Activated CD4-positive, alpha-beta T cell treated with anti-CD3 and anti-CD28 coated beads, Interleukin-2, amount 10 ng/mL, durations not matched to agents 24 days and 14 days (primary cell): ENCODE measurements at regions not wholly inside any gene's neighbourhood (a gene's known extent, or its start where the extent isn't known, plus 50 kb on each side); places are given as distances from the start of the nearest gene placed in this dataset.

Source experiments
- DNase-seq: peaks from one replicate; pipeline ENCODE4 v3.0.0; 2022
- H3K27ac Mint-ChIP-seq: one replicate; pipeline ENCODE4 v1.8.0; 2022; ENCODE audit warnings: mild to moderate bottlenecking, mixed read lengths
- H3K27me3 Mint-ChIP-seq: one replicate; pipeline ENCODE4 v1.8.0; 2022; ENCODE audit warnings: mixed read lengths
- H3K36me3 Mint-ChIP-seq: one replicate; pipeline ENCODE4 v1.8.0; 2022; ENCODE audit warnings: low read depth, mild to moderate bottlenecking, mixed read lengths
- H3K4me1 Mint-ChIP-seq: one replicate; pipeline ENCODE4 v1.8.0; 2021; ENCODE audit warnings: mixed read lengths
- H3K4me3 Mint-ChIP-seq: one replicate; pipeline ENCODE4 v1.8.0; 2022; ENCODE audit warnings: mild to moderate bottlenecking, moderate library complexity, mixed read lengths
- H3K9me3 Mint-ChIP-seq: one replicate; pipeline ENCODE4 v1.8.0; 2021; ENCODE audit warnings: mixed read lengths
- intact Hi-C: fragments of 100-400 bp; cut with micrococcal nuclease; formaldehyde crosslinking; loops from one replicate; pipeline ENCODE4 v1.15.1; 2023

DNA sequence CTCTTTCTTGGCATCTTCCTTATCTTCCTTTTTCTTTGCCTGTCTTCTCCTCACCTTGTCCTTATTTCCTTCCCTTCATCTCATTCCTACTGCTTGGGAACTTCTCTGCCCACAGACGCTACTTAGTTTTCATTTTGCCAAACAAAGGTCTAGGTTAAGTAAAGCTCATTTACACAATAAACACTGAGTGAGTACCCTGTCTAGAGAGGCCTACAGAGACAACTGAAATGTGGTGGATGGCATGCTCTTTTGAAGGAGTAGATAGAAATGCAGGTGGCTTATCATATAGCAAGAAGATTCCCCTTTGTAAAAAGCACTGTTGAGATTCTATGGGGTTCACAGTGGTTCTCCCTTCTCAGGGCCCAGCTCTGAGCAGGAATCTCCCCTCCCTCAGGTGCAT lies 319.0 kb downstream of the CNTN3 start:
- H3K27me3 Mint-ChIP-seq = no peaks in the 10 kb centered on the region
- H3K27ac Mint-ChIP-seq = no peak overlapping the region
- DNase-seq = no peak
- H3K4me1 Mint-ChIP-seq = no peaks in the 10 kb centered on the region
- H3K36me3 Mint-ChIP-seq = no peaks in the 10 kb centered on the region
- peaks cover 6% of the 10 kb centered on the region for H3K9me3 Mint-ChIP-seq
- intact Hi-C loops = no loop called here
- H3K4me3 Mint-ChIP-seq = no peak overlapping the region

DNA sequence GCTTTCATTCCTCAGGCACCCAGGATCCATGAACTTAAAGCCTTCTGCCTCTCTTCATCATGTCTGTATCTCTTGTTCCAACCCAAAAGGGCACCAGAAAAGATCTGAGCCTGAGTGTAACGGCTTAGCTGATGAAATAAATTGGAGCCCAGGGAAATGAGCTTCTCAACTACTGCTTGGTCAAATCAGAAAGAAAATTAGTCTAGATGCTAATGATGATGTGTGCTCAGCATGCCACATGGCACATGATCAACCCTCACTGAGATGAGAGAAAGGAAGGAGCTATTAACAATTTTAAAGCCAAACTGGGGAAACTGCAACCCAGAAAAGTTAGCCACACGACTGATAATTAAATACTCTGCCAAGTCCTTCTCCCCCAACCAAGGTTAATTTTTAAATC lies 325.7 kb downstream of the CNTN3 start:
- no peaks in the 10 kb centered on the region for H3K27me3 Mint-ChIP-seq

GRCh38 chr3:74287557-74287956 lies 326.9 kb downstream of the CNTN3 start:
- DNase-seq = no peak
- Mint-ChIP-seq H3K4me1 (no peaks in the 10 kb centered on the region), H3K27ac (no peak overlapping the region), H3K9me3 (no peaks in the 10 kb centered on the region), H3K27me3 (no peaks in the 10 kb centered on the region), H3K36me3 (no peaks in the 10 kb centered on the region), H3K4me3 (no peak overlapping the region)
- intact Hi-C loops = no loop called here

More for the DNA sequence above, 325.7 kb downstream of the CNTN3 start:
- H3K36me3 Mint-ChIP-seq = no peaks in the 10 kb centered on the region
- DNase-seq = no peak
- no peaks in the 10 kb centered on the region for H3K4me1 Mint-ChIP-seq
- H3K9me3 Mint-ChIP-seq = no peaks in the 10 kb centered on the region
- H3K4me3 Mint-ChIP-seq = no peak overlapping the region
- no peak overlapping the region for H3K27ac Mint-ChIP-seq
- intact Hi-C loops = no loop called here

- no peak overlapping the region for H3K4me3 Mint-ChIP-seq
- no peaks in the 10 kb centered on the region for H3K36me3 Mint-ChIP-seq
- no peak overlapping the region for H3K27ac Mint-ChIP-seq
- intact Hi-C loops = no loop called here
- DNase-seq = no peak
- H3K9me3 Mint-ChIP-seq = no peaks in the 10 kb centered on the region
- no peaks in the 10 kb centered on the region for H3K27me3 Mint-ChIP-seq
- no peaks in the 10 kb centered on the region for H3K4me1 Mint-ChIP-seq
Observed at GRCh38 chr3:74282202-74282601, 332.3 kb downstream of the CNTN3 start.

GRCh38 chr3:74281705-74282104 lies 332.8 kb downstream of the CNTN3 start:
- Mint-ChIP-seq H3K27me3 (no peaks in the 10 kb centered on the region), H3K27ac (no peak overlapping the region), H3K36me3 (no peaks in the 10 kb centered on the region), H3K4me3 (no peak overlapping the region), H3K9me3 (no peaks in the 10 kb centered on the region), H3K4me1 (no peaks in the 10 kb centered on the region)
- DNase-seq = no peak
- intact Hi-C loops = no loop called here

DNA sequence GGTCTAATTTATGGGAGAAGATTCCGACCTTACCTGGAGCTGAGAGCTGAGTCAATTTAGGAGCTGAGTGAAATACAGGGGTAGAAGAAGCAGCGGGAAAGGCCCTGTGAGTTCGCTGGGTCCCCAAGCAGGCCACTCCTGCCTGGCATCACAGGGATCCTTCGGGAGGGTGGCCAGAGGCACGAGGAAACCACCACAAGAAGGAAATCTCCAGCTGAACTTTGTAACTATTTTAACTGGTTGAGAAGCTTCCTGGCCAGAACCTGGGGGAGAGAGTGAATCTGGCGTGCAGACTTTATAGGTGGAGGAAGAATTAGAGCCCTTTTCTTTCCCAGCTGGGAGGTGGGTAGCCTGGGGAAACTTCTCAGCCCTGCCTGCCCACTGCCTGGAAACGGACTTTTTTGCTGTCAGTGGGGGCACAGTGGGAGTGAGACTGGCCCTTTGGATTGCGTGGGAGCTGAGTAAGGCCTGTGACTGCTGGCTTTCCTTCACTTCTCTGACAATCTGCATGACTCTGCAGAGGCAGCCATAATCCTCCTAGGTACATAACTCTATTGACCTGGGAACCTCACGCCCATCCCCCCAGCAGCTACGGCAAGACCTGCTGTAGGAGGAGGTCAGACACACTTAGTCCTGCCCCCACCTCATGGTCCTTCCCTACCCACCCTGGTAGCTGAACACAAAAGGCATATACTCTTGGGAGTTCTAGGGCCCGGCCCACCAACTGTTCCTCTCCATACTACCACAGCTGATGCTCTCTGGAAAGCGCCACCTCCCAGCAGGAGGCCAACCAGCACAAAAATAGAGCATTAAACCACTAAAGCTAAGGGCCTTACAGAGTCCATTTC lies 340.7 kb downstream of the CNTN3 start:
- H3K4me3 Mint-ChIP-seq = no peak overlapping the region
- no peaks in the 10 kb centered on the region for H3K9me3 Mint-ChIP-seq
- H3K4me1 Mint-ChIP-seq = no peaks in the 10 kb centered on the region
- intact Hi-C loops = no loop called here
- no peaks in the 10 kb centered on the region for H3K36me3 Mint-ChIP-seq
- no peak overlapping the region for H3K27ac Mint-ChIP-seq
- no peaks in the 10 kb centered on the region for H3K27me3 Mint-ChIP-seq
- DNase-seq = no peak

DNA sequence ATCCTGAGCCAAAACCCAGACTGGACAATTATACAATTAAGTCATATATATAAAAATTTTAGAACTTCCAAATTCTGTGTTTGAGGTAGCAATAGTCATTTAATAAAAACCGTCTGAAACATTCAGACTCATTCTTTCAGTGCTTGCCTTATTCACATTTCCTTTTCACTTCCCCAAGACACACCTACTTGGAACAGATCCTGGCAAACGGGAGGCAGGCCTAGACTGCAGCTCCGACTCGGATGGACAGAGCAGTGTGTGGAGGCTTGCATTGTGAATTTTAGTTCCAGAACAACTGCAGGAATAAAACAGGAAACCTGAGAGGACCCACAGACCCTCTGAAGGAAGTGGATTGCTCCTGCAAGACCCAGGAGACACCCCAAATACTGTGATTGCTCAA lies 341.4 kb downstream of the CNTN3 start:
- no peak overlapping the region for H3K4me3 Mint-ChIP-seq
- no peaks in the 10 kb centered on the region for H3K36me3 Mint-ChIP-seq
- intact Hi-C loops = no loop called here
- no peaks in the 10 kb centered on the region for H3K4me1 Mint-ChIP-seq
- H3K27ac Mint-ChIP-seq = no peak overlapping the region
- DNase-seq = no peak
- no peaks in the 10 kb centered on the region for H3K9me3 Mint-ChIP-seq
- H3K27me3 Mint-ChIP-seq = no peaks in the 10 kb centered on the region

- DNase-seq = no peak
- Mint-ChIP-seq H3K9me3 (no peaks in the 10 kb centered on the region), H3K4me1 (no peaks in the 10 kb centered on the region), H3K27me3 (no peaks in the 10 kb centered on the region), H3K27ac (no peak overlapping the region), H3K36me3 (no peaks in the 10 kb centered on the region), H3K4me3 (no peak overlapping the region)
- intact Hi-C loops = no loop called here
Observed at GRCh38 chr3:74271541-74271940, 342.9 kb downstream of the CNTN3 start.

GRCh38 chr3:74269689-74270088 lies 344.8 kb downstream of the CNTN3 start:
- H3K27me3 Mint-ChIP-seq = no peaks in the 10 kb centered on the region
- no peak for DNase-seq
- H3K4me3 Mint-ChIP-seq = no peak overlapping the region
- no peaks in the 10 kb centered on the region for H3K9me3 Mint-ChIP-seq
- H3K4me1 Mint-ChIP-seq = no peaks in the 10 kb centered on the region
- intact Hi-C loops = no loop called here
- no peak overlapping the region for H3K27ac Mint-ChIP-seq
- no peaks in the 10 kb centered on the region for H3K36me3 Mint-ChIP-seq

DNA sequence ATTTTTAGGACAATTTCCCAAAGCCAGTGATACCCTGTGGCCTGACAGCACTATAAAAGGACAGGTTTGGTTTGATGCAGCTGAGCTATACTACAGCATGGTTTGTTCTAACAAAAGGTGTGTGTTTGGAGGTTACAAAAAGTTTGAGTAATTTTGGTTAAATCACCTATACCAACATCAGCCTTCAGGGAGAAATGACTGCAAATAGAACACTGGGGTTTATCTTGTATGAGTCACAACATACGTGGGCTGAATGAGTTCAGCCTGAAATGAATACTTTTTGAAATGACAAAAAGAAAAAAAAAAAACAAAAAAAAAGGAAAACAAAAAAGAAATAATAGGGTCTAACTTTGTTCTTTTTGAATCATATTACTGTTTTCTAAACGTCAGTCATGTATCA lies 345.7 kb downstream of the CNTN3 start:
- H3K36me3 Mint-ChIP-seq = no peaks in the 10 kb centered on the region
- H3K9me3 Mint-ChIP-seq = no peaks in the 10 kb centered on the region
- H3K27me3 Mint-ChIP-seq = no peaks in the 10 kb centered on the region
- no peak overlapping the region for H3K27ac Mint-ChIP-seq
- no peak overlapping the region for H3K4me3 Mint-ChIP-seq
- DNase-seq = no peak
- intact Hi-C loops = no loop called here
- H3K4me1 Mint-ChIP-seq = no peaks in the 10 kb centered on the region

- no peak overlapping the region for H3K27ac Mint-ChIP-seq
- H3K36me3 Mint-ChIP-seq = no peaks in the 10 kb centered on the region
- no peak overlapping the region for H3K4me3 Mint-ChIP-seq
- no peaks in the 10 kb centered on the region for H3K9me3 Mint-ChIP-seq
- intact Hi-C loops = no loop called here
- H3K27me3 Mint-ChIP-seq = no peaks in the 10 kb centered on the region
- no peaks in the 10 kb centered on the region for H3K4me1 Mint-ChIP-seq
- DNase-seq = peak; percentile 66
Observed at GRCh38 chr3:74267588-74268184, 346.8 kb downstream of the CNTN3 start.

DNA sequence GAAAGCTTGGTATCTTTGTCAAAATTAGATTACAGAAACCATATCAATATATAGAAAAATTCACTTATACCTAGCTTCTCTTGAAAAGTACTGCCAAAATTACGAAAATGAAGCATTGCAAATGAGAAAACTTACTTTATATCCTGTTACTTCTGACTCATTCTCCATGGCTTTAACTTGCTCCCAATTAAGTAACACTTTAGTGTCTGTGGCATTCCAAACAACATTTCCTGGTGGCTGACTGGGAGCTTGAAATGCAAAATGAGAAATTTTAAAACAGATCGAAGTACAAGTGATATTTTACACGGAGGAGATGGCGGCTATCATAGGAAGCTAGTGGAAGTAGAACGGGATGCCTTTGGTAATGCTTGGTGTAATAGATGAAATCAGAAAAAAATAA lies 347.3 kb downstream of the CNTN3 start:
- H3K27me3 Mint-ChIP-seq = no peaks in the 10 kb centered on the region
- intact Hi-C loops = no loop called here
- no peaks in the 10 kb centered on the region for H3K36me3 Mint-ChIP-seq
- H3K27ac Mint-ChIP-seq = no peak overlapping the region
- no peak for DNase-seq
- no peaks in the 10 kb centered on the region for H3K4me1 Mint-ChIP-seq
- H3K9me3 Mint-ChIP-seq = no peaks in the 10 kb centered on the region
- no peak overlapping the region for H3K4me3 Mint-ChIP-seq

GRCh38 chr3:74265069-74265468 lies 349.4 kb downstream of the CNTN3 start:
- no peak overlapping the region for H3K4me3 Mint-ChIP-seq
- H3K9me3 Mint-ChIP-seq = no peaks in the 10 kb centered on the region
- no peaks in the 10 kb centered on the region for H3K4me1 Mint-ChIP-seq
- no peaks in the 10 kb centered on the region for H3K27me3 Mint-ChIP-seq
- no peak overlapping the region for H3K27ac Mint-ChIP-seq
- no peaks in the 10 kb centered on the region for H3K36me3 Mint-ChIP-seq
- no peak for DNase-seq
- intact Hi-C loops = no loop called here

GRCh38 chr3:74263031-74263430 lies 351.4 kb downstream of the CNTN3 start:
- intact Hi-C loops = no loop called here
- no peaks in the 10 kb centered on the region for H3K36me3 Mint-ChIP-seq
- no peak overlapping the region for H3K27ac Mint-ChIP-seq
- no peaks in the 10 kb centered on the region for H3K9me3 Mint-ChIP-seq
- DNase-seq = no peak
- no peaks in the 10 kb centered on the region for H3K27me3 Mint-ChIP-seq
- no peaks in the 10 kb centered on the region for H3K4me1 Mint-ChIP-seq
- no peak overlapping the region for H3K4me3 Mint-ChIP-seq

DNA sequence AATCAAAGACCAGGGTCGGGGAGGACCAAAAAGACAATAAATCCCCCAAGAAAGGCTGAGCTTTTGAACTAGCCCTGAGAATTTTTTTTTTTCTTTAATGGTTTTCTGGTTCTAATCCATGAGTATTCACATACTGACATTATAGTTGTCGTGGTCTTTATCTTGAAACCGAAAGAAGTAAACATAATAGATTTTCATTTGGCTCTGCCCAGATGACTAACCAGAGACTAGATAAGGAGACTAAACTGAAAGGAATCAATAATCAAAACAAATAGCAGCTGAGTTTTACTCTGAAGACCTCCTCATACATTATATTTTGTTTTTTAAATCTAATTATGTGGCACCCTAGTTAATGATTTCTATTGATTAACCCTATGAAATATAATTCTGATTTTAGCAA lies 381.4 kb downstream of the CNTN3 start:
- Mint-ChIP-seq H3K27me3 (no peaks in the 10 kb centered on the region), H3K36me3 (no peaks in the 10 kb centered on the region), H3K4me3 (no peak overlapping the region), H3K27ac (no peak overlapping the region), H3K9me3 (peaks cover 3% of the 10 kb centered on the region), H3K4me1 (no peaks in the 10 kb centered on the region)
- intact Hi-C loops = no loop called here
- no peak for DNase-seq
